ENCODE measurements at regions not wholly inside any gene's neighbourhood (a gene's known extent, or its start where the extent isn't known, plus 50 kb on each side); places are given as distances from the start of the nearest gene placed in this dataset.

DNA sequence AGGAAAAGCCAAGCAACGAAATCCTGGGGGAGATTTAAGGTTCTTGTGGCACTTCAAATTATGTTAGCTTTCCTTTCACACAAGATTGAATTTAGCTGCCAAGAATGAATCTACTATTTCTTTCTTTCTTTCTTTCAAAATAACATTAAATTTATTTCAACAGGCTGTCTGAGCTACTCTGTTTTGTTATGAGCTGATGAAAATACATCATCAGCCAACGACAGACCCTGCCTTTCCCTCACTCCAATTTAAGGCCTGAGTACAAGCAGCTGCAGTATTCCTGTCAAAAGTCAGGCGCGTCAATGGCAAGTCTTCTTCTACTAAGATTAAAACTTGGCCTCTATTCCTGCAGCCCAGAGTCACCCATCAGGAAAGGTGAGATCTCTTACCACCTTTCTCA is 347.7 kb upstream of the FLRT2 start:
- no peaks in the 10 kb centered on the region for H3K36me3 Mint-ChIP-seq
- peaks cover 6% of the 10 kb centered on the region for H3K27me3 Mint-ChIP-seq (ENCODE audit: low read depth)
- H3K9me3 Mint-ChIP-seq: peaks cover 5% of the 10 kb centered on the region
- no peak for DNase-seq (ENCODE audit: low spot score)
- ChIA-PET POLR2A (no interaction called here), CTCF (no interaction called here)
- H3K4me3 Mint-ChIP-seq: no peak overlapping the region
- TF ChIP-seq NR3C1 (CRISPR knock-in tag; conservative IDR thresholded peaks at IDR 0.05; ENCODE audit: low read depth): no peak
- TF ChIP-seq, protein P1, sequence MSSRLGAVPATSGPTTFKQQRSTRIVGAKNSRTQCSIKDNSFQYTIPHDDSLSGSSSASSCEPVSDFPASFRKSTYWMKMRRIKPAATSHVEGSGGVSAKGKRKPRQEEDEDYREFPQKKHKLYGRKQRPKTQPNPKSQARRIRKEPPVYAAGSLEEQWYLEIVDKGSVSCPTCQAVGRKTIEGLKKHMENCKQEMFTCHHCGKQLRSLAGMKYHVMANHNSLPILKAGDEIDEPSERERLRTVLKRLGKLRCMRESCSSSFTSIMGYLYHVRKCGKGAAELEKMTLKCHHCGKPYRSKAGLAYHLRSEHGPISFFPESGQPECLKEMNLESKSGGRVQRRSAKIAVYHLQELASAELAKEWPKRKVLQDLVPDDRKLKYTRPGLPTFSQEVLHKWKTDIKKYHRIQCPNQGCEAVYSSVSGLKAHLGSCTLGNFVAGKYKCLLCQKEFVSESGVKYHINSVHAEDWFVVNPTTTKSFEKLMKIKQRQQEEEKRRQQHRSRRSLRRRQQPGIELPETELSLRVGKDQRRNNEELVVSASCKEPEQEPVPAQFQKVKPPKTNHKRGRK (CRISPR knock-in tag; IDR thresholded peaks at IDR 0.05; ENCODE audit: borderline replicate concordance): no peak
- no peak for TF ChIP-seq ZNF219 (CRISPR knock-in tag; IDR thresholded peaks at IDR 0.05; ENCODE audit: borderline replicate concordance)
- TF ChIP-seq, protein P2, sequence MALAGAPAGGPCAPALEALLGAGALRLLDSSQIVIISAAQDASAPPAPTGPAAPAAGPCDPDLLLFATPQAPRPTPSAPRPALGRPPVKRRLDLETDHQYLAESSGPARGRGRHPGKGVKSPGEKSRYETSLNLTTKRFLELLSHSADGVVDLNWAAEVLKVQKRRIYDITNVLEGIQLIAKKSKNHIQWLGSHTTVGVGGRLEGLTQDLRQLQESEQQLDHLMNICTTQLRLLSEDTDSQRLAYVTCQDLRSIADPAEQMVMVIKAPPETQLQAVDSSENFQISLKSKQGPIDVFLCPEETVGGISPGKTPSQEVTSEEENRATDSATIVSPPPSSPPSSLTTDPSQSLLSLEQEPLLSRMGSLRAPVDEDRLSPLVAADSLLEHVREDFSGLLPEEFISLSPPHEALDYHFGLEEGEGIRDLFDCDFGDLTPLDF (CRISPR knock-in tag; IDR thresholded peaks at IDR 0.05): no peak
- TF ChIP-seq ETV6 (CRISPR knock-in tag; IDR thresholded peaks at IDR 0.05): no peak
- TF ChIP-seq, protein P3, sequence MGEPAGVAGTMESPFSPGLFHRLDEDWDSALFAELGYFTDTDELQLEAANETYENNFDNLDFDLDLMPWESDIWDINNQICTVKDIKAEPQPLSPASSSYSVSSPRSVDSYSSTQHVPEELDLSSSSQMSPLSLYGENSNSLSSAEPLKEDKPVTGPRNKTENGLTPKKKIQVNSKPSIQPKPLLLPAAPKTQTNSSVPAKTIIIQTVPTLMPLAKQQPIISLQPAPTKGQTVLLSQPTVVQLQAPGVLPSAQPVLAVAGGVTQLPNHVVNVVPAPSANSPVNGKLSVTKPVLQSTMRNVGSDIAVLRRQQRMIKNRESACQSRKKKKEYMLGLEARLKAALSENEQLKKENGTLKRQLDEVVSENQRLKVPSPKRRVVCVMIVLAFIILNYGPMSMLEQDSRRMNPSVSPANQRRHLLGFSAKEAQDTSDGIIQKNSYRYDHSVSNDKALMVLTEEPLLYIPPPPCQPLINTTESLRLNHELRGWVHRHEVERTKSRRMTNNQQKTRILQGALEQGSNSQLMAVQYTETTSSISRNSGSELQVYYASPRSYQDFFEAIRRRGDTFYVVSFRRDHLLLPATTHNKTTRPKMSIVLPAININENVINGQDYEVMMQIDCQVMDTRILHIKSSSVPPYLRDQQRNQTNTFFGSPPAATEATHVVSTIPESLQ (CRISPR knock-in tag; IDR thresholded peaks at IDR 0.05): no peak
- TF ChIP-seq OVOL2 (CRISPR knock-in tag; IDR thresholded peaks at IDR 0.05; ENCODE audit: borderline replicate concordance): no peak
- TF ChIP-seq, protein P4, sequence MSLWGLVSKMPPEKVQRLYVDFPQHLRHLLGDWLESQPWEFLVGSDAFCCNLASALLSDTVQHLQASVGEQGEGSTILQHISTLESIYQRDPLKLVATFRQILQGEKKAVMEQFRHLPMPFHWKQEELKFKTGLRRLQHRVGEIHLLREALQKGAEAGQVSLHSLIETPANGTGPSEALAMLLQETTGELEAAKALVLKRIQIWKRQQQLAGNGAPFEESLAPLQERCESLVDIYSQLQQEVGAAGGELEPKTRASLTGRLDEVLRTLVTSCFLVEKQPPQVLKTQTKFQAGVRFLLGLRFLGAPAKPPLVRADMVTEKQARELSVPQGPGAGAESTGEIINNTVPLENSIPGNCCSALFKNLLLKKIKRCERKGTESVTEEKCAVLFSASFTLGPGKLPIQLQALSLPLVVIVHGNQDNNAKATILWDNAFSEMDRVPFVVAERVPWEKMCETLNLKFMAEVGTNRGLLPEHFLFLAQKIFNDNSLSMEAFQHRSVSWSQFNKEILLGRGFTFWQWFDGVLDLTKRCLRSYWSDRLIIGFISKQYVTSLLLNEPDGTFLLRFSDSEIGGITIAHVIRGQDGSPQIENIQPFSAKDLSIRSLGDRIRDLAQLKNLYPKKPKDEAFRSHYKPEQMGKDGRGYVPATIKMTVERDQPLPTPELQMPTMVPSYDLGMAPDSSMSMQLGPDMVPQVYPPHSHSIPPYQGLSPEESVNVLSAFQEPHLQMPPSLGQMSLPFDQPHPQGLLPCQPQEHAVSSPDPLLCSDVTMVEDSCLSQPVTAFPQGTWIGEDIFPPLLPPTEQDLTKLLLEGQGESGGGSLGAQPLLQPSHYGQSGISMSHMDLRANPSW (CRISPR knock-in tag; conservative IDR thresholded peaks at IDR 0.05; ENCODE audit: low read depth): no peak
- TF ChIP-seq, protein P5, sequence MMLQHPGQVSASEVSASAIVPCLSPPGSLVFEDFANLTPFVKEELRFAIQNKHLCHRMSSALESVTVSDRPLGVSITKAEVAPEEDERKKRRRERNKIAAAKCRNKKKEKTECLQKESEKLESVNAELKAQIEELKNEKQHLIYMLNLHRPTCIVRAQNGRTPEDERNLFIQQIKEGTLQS (CRISPR knock-in tag; conservative IDR thresholded peaks at IDR 0.05): no peak
- TF ChIP-seq CREM (CRISPR knock-in tag; IDR thresholded peaks at IDR 0.05): no peak
- TF ChIP-seq, protein P6, sequence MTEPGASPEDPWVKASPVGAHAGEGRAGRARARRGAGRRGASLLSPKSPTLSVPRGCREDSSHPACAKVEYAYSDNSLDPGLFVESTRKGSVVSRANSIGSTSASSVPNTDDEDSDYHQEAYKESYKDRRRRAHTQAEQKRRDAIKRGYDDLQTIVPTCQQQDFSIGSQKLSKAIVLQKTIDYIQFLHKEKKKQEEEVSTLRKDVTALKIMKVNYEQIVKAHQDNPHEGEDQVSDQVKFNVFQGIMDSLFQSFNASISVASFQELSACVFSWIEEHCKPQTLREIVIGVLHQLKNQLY (CRISPR knock-in tag; IDR thresholded peaks at IDR 0.05): no peak
- TF ChIP-seq JUN (CRISPR knock-in tag; IDR thresholded peaks at IDR 0.05): no peak
- no peak for TF ChIP-seq PRRX2 (CRISPR knock-in tag; IDR thresholded peaks at IDR 0.05)
- no peak for TF ChIP-seq RELA (CRISPR knock-in tag; IDR thresholded peaks at IDR 0.05; ENCODE audit: borderline replicate concordance)
- no peak for TF ChIP-seq IRF2 (CRISPR knock-in tag; IDR thresholded peaks at IDR 0.05; ENCODE audit: borderline replicate concordance, low read depth)
- no peak for TF ChIP-seq JAZF1 (CRISPR knock-in tag; IDR thresholded peaks at IDR 0.05)
- TF ChIP-seq, protein P7, sequence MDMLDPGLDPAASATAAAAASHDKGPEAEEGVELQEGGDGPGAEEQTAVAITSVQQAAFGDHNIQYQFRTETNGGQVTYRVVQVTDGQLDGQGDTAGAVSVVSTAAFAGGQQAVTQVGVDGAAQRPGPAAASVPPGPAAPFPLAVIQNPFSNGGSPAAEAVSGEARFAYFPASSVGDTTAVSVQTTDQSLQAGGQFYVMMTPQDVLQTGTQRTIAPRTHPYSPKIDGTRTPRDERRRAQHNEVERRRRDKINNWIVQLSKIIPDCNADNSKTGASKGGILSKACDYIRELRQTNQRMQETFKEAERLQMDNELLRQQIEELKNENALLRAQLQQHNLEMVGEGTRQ (CRISPR knock-in tag; IDR thresholded peaks at IDR 0.05): no peak
- ATAC-seq: no peak
- no peak overlapping the region for H3K27ac Mint-ChIP-seq
- peaks cover 32% of the 10 kb centered on the region for H3K4me1 Mint-ChIP-seq

All from WTC11 (cell line).